ENCODE measurements at regions not wholly inside any gene's neighbourhood (a gene's known extent, or its start where the extent isn't known, plus 50 kb on each side); places are given as distances from the start of the nearest gene placed in this dataset.

DNA sequence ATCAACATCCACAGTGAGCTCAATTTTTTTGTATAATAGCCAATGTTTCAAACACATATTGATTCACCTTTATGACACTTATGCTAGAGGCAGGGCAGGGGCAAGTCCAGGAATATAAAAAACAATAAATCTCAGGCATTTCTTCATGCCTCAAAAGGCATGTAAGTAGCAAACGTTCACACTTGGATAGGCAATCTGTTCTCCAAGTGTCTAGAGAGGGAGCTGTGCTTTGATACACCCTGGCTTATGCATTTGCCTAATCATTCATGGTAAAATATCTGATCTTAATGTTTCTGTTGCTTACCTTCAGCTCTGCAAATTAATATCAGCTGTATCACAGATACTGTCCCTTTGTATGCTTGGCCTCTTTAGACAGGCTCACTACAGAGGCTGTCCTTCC lies 464.5 kb upstream of the SETBP1 start:
- dilution Hi-C loops (cut with MboI; ENCODE audit: extremely low pct_ligation_motif_present, low sequenced_read_pairs), result no loop called here

DNA sequence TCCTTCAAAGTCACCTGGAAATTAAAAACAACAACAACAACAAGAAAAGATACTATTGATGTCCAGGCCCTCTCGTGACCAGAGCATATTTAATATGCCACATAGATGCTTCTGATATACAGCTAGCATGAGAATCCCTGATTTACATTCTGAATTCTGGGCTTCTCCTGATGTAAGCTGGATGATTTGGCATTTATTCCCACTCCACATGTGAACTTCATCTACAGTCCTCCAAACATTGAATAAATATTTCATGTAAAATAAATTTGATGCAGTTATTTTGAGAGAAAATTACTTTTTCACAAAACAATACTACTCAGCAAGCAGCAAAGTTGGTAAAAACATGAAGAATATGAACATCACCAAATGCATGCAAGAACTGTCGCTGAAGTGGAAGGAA lies 453.2 kb upstream of the SETBP1 start:
- no peak overlapping the region for H2AFZ ChIP-seq (ENCODE audit: control insufficient read depth, low read length)
- no peaks in the 10 kb centered on the region for H4K20me1 ChIP-seq (ENCODE audit: control insufficient read depth, extremely low read depth, insufficient read depth, low read length)
- no peaks in the 10 kb centered on the region for H3K4me1 ChIP-seq (ENCODE audit: control insufficient read depth, extremely low read depth, insufficient read depth, low read length)
- H3K27me3 ChIP-seq (ENCODE audit: control insufficient read depth, extremely low read depth, insufficient read depth, low read length), result no peaks in the 10 kb centered on the region
- FAIRE-seq (no peak), DNase-seq (ENCODE audit: low read depth, low spot score) (no peak)
- H3K9me1 ChIP-seq (ENCODE audit: control insufficient read depth, extremely low read depth, insufficient read depth, low read length), result no peaks in the 10 kb centered on the region
- no peaks in the 10 kb centered on the region for H3K36me3 ChIP-seq (ENCODE audit: control insufficient read depth in 2 of 2, extremely low read depth in 1 of 2, insufficient read depth in 2 of 2, low read length in 2 of 2)
- no peak overlapping the region for H3K4me2 ChIP-seq (ENCODE audit: control insufficient read depth, extremely low read depth, insufficient read depth, low read depth, low read length)
- H3K9me3 ChIP-seq (ENCODE audit: control insufficient read depth, low read depth, low read length), result no peaks in the 10 kb centered on the region
- dilution Hi-C loops (cut with MboI; ENCODE audit: extremely low pct_ligation_motif_present, low sequenced_read_pairs), result no loop called here
- no peak for TF ChIP-seq EZH2 (IDR thresholded peaks at IDR 0.05; ENCODE audit: low read length)
- TF ChIP-seq, protein P1, sequence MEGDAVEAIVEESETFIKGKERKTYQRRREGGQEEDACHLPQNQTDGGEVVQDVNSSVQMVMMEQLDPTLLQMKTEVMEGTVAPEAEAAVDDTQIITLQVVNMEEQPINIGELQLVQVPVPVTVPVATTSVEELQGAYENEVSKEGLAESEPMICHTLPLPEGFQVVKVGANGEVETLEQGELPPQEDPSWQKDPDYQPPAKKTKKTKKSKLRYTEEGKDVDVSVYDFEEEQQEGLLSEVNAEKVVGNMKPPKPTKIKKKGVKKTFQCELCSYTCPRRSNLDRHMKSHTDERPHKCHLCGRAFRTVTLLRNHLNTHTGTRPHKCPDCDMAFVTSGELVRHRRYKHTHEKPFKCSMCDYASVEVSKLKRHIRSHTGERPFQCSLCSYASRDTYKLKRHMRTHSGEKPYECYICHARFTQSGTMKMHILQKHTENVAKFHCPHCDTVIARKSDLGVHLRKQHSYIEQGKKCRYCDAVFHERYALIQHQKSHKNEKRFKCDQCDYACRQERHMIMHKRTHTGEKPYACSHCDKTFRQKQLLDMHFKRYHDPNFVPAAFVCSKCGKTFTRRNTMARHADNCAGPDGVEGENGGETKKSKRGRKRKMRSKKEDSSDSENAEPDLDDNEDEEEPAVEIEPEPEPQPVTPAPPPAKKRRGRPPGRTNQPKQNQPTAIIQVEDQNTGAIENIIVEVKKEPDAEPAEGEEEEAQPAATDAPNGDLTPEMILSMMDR (optimal IDR thresholded peaks at IDR 0.05 in 1 of 3, IDR thresholded peaks at IDR 0.05 in 1 of 3, conservative IDR thresholded peaks at IDR 0.05 in 1 of 3; ENCODE audit: extremely low read depth in 1 of 3, insufficient read depth in 2 of 3, low read length in 3 of 3), result no peak
- no peak overlapping the region for H3K27ac ChIP-seq (ENCODE audit: control insufficient read depth, insufficient read depth, low read length)
- no peak overlapping the region for H3K9ac ChIP-seq (ENCODE audit: control insufficient read depth, extremely low read depth, insufficient read depth, low read length)
- no peaks in the 10 kb centered on the region for H3K79me2 ChIP-seq (ENCODE audit: control insufficient read depth, insufficient read depth, low read length)
- no peak overlapping the region for H3K4me3 ChIP-seq (ENCODE audit: control insufficient read depth in 2 of 3, extremely low read depth in 1 of 3, insufficient read depth in 2 of 3, low read depth in 1 of 3, low read length in 3 of 3)

More for the DNA sequence above, 464.5 kb upstream of the SETBP1 start:
- Histone ChIP-seq H3K4me2 (ENCODE audit: control insufficient read depth, extremely low read depth, insufficient read depth, low read depth, low read length) (no peak overlapping the region), H3K4me3 (ENCODE audit: control insufficient read depth in 2 of 3, extremely low read depth in 1 of 3, insufficient read depth in 2 of 3, low read depth in 1 of 3, low read length in 3 of 3) (no peak overlapping the region), H3K4me1 (ENCODE audit: control insufficient read depth, extremely low read depth, insufficient read depth, low read length) (no peaks in the 10 kb centered on the region), H4K20me1 (ENCODE audit: control insufficient read depth, extremely low read depth, insufficient read depth, low read length) (no peaks in the 10 kb centered on the region), H3K36me3 (ENCODE audit: control insufficient read depth in 2 of 2, extremely low read depth in 1 of 2, insufficient read depth in 2 of 2, low read length in 2 of 2) (no peaks in the 10 kb centered on the region), H3K27ac (ENCODE audit: control insufficient read depth, insufficient read depth, low read length) (no peak overlapping the region), H3K9ac (ENCODE audit: control insufficient read depth, extremely low read depth, insufficient read depth, low read length) (no peak overlapping the region), H3K79me2 (ENCODE audit: control insufficient read depth, insufficient read depth, low read length) (no peaks in the 10 kb centered on the region), H2AFZ (ENCODE audit: control insufficient read depth, low read length) (no peak overlapping the region), H3K27me3 (ENCODE audit: control insufficient read depth, extremely low read depth, insufficient read depth, low read length) (no peaks in the 10 kb centered on the region), H3K9me1 (ENCODE audit: control insufficient read depth, extremely low read depth, insufficient read depth, low read length) (no peaks in the 10 kb centered on the region), H3K9me3 (ENCODE audit: control insufficient read depth, low read depth, low read length) (no peaks in the 10 kb centered on the region)
- DNase-seq (ENCODE audit: low read depth, low spot score) (no peak), FAIRE-seq (no peak)
- TF ChIP-seq EZH2 (IDR thresholded peaks at IDR 0.05; ENCODE audit: low read length), result no peak
- TF ChIP-seq, protein P1 (optimal IDR thresholded peaks at IDR 0.05 in 1 of 3, IDR thresholded peaks at IDR 0.05 in 1 of 3, conservative IDR thresholded peaks at IDR 0.05 in 1 of 3; ENCODE audit: extremely low read depth in 1 of 3, insufficient read depth in 2 of 3, low read length in 3 of 3), result no peak

Data from keratinocyte (primary cell).